HG02852 (cell line): ENCODE measurements at regions not wholly inside any gene's neighbourhood (a gene's known extent, or its start where the extent isn't known, plus 50 kb on each side); places are given as distances from the start of the nearest gene placed in this dataset.
A peak's percentile ranks its signal among the peaks of the same experiment; 100 is the strongest.

ENCODE experiments used
- ATAC-seq: cut with Tn5 transposase; IDR thresholded peaks from one replicate; pipeline ENCODE4 v1.9.1; 2021; ENCODE audit warnings: mild to moderate bottlenecking, moderate library complexity; ENCODE audit not compliant: unreplicated experiment

- no peak for ATAC-seq
Measured at GRCh38 chr5:6274846-6275543, 103.4 kb downstream of the MED10 start.

GRCh38 chr5:6273749-6274148 lies 104.6 kb downstream of the MED10 start:
- no peak for ATAC-seq

DNA sequence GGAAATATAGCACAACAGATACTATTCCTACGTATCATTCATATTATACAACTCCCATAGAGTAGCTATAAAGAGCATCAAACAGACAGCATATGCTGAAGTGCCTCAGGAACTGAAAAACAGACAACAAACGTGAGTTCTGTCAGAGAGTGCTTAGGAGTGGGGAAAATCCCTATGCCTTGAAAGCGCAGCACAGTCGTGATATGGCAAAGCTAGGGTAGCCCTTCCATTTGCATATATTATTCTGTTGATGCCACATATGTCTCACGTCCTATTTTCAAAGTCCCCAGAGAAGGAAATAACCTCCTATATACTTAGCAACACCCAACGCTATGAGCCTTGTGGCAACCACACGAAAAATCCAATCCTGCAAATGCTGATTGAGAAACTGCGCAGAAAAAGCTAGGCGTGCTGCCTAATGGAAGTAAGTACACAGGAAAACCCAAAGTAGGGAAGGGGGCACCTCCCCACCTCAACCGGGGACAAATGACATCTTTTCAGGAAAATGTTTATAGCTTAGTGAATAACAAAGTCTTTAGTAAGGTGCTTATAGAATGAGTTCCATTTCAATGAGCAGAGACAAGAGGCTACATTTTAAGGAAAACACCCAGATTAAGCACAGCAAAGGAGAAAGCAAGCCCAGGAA lies 105.1 kb downstream of the MED10 start:
- ATAC-seq = peak; percentile 69

DNA sequence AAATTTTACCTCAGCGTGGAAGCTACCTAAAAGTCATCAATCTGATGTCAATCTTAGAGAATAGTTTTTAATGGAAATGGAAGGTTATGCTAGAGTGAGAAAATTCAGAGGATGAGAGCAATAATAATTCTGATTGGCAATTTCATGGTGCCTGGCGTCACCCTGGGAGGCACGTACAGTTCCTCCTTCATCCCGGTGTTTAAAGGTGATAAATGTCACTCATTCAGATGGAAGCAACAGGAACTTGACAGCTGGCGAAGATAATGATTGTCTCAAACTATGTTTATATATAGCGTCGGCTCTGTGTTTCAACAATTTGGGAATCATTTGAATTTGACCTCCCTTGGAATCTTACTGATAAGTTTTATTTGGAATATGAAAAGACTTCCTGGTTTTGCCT lies 108.4 kb downstream of the MED10 start:
- ATAC-seq = no peak

DNA sequence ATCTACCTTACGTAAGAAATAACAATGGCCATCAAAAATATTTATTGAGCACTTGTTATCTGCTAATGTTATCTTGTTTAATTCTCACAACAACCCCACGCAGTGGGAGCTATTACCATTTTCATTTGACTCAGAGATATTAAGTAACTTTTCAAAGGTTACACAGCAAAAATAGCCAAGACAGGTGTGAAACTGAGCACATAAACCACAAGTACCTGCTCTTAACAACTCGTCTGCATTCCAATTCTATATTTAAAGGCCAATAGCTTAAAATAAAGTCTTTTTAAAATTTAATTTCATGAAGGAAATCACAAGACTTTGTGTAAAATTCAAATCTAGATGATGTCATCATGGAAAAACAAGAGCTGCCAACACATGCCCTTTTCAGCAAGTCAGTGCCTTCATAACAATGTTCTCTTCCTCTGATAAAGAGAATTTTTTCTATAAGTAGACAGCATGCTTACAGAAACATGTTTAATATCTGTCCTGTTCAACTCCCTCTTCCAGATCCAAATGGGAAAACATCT lies 111.6 kb downstream of the MED10 start:
- no peak for ATAC-seq

GRCh38 chr5:6264394-6264793 lies 114.0 kb downstream of the MED10 start:
- ATAC-seq = no peak

DNA sequence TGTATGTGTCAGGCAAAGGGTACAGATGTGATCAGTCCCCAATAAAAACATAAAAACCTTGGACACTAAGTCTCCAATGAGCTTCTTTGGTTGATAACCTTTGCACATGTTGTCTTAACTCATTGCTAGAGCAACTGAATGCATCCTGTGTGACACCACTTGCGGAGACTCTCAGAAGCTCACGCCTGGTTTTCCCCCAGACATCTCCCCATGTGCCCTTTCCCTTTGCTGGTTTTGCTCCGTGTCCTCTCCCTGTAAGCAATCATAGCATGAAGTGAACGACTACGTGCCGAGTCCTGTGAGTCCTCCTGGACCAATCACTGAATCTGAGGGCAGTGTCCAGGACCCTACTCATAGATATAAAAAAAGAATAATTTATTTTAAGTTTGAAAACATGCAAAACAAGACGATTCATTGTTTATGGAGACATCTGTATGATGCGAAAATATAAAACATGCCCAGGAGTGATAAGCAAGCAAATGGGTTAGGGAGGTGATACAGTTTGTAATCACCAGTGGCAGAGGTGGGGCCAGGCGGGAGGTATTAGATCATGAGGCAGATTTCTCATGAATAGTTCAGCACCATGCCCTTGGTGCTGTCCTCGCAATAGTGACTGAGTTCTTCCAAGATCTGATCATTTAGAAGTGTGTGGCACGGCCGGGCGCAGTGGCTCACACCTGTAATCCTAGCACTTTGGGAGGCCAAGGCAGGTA lies 115.5 kb downstream of the MED10 start:
- no peak for ATAC-seq

DNA sequence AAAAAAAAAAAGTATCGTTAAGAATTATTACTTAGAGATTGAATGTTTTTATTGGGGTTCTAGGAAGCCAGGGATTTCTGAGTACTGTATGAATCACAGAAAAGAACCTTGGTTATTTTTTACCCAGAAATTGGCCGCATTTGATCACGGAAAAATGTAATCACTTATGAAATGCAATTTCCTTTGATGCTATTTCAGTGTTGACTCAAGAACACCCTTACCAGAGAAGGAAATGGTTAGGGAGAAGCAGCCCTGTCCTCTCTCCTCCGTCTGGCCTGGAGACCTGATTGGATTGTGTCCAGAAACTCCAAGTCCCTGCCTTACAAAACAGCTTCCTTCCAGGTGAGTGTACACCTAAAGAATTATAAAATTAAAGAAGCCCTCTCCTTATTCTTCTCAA lies 116.7 kb downstream of the MED10 start:
- ATAC-seq = no peak

- ATAC-seq = no peak
Measured at GRCh38 chr5:6261256-6261655, 117.1 kb downstream of the MED10 start.

DNA sequence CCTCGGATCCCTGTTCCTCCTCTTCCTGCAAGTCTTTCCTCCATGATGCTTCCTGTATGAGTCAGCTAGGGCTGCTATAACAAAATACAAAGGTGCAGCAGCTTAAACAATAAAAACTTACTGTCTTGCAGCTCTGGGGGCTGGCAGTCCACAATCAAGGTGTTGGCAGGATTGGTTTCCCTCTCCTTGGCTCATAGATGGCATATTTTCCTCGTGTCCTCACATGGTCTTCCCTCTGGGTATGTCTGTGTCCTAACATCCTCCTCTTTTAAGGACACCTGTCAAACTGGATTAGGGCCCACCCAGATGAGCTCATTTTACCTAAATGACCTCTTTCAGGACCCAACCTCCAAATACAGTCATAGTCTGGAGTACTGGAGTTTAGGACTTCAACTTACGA lies 117.5 kb downstream of the MED10 start:
- no peak for ATAC-seq

DNA sequence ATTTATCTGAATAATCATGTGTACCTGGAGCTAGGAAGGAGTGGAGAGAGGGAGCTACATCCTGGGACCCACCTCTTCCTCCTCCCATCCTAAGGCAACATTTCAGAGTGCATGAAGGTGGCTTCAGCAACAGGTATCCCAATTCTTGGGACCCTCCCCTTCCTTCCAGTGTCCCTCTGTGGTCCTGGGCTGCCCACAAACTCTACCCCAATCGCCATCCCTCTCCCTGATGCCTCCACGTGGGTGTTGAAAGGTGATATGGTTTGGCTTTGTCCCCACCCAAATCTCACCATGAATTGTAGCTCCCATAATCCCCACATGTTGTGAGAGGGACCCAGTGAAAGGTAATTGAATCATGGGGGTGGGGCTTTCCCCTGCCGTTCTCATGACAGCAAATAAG lies 121.4 kb downstream of the MED10 start:
- no peak for ATAC-seq

DNA sequence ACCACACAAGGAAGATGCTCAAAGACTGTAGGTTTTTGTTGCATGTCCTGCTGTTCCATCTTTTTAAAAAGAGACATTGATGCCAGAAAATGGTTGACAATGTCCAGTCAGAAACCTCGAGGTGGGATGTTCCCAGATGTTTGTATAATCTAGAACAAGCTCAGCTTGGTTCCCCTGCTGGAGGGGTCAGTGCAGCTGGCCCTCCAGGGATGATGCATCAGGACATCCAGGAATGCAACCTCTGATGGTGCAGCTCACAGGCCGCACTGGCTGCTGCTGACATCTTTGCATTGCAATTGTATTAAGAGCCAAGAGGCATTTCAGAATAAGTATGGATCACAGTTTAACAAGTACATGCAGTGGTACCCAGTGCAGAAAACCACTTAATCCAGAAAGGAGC lies 122.4 kb downstream of the MED10 start:
- no peak for ATAC-seq

DNA sequence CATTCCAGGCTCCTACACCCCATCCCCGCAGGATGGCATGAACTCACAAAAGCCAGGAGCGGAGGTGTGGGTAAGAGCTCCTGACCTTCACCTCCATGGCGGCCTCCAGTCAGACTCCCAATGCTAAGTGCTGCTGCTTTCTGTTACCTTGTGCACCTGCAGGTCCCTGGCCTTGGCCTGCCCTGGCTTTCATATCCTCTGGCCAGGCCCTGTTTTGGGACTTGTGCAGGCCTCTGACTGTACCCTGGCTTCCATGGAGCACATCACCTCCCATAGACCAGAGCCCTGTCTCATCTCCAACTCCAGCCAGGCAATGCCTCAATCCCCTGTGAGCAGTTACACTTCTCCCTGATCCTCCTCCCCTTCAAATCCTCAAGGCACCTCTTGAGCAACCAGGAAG lies 124.5 kb downstream of the MED10 start:
- ATAC-seq = no peak

GRCh38 chr5:6253281-6253680 lies 125.1 kb downstream of the MED10 start:
- ATAC-seq = no peak

DNA sequence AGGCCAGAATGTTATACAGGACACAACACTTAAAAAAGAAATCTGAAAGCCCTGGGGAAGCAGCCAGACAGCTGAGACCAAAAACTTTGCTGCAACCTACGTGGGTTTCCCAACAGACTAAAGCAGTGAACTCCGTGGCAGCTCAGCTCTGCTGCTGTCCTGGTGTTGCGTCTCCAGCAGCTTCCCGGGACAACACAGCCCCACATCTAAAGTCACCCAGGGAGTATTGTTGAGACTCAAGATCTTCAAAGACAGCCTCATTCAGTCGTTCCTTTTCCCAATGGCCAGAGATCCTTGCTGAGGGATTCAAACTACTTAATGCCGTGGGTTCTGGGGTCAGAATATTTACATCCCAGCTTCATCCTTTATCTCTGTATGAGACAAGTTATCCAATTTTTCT lies 125.8 kb downstream of the MED10 start:
- no peak for ATAC-seq

GRCh38 chr5:6251565-6252102 lies 126.7 kb downstream of the MED10 start:
- ATAC-seq = no peak

DNA sequence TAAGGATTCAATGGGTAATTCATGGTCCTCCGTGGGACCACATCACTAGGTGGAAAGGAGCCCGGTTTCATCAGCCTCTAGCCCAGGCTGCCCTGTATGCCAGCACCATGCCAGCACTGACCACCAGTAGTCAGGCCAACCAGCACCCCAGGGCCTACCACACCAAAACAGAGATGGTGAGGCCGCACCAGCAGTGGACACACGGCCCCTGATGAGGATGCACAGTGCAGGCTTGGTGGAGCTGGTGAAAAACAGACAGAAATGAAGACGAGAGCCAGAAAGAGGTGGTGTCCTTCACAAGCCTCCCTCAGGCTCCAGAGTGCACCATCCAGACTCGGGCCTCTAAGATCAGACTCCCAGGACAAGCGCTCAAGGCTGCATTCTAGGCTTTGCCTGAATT lies 128.2 kb downstream of the MED10 start:
- no peak for ATAC-seq

DNA sequence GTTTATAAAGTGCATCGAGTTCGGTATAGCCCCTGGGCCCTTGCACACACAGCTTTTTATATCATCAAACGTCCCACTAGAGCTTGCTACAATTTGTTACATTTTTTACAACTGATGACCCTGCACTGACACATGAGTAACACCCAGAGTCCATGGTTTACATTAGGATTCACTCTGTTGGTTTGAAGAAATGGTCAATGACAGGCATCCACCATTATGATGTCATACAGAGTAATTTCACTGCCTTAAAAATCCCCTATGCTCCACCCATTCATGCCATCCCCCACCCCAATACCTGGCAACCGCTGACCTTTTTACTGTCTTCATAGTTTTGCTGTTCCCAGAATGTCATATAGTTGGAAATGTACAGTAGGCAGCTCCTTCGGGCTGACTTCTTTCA lies 130.2 kb downstream of the MED10 start:
- ATAC-seq = no peak

GRCh38 chr5:6246820-6247437 lies 131.4 kb downstream of the MED10 start:
- no peak for ATAC-seq

DNA sequence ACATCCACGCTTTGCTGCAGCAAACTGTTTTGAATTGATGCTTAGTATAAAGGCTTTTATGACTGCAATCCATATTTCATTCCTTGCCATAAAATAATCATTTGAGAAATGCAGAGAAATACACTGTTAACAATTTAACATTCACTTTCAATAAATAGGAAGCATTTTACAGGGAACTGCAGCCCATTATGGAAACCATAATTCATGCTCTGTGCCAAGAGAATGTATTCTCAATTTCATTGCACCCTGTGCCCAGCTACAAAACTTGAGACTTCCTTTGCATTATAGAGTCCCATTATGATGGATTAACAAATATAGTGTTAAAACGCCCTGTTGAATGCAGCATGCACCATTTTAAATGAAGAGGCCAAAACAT lies 134.0 kb downstream of the MED10 start:
- no peak for ATAC-seq

GRCh38 chr5:6243706-6244338 lies 134.5 kb downstream of the MED10 start:
- no peak for ATAC-seq
